ENCODE measurements at regions not wholly inside any gene's neighbourhood (a gene's known extent, or its start where the extent isn't known, plus 50 kb on each side); places are given as distances from the start of the nearest gene placed in this dataset.

DNA sequence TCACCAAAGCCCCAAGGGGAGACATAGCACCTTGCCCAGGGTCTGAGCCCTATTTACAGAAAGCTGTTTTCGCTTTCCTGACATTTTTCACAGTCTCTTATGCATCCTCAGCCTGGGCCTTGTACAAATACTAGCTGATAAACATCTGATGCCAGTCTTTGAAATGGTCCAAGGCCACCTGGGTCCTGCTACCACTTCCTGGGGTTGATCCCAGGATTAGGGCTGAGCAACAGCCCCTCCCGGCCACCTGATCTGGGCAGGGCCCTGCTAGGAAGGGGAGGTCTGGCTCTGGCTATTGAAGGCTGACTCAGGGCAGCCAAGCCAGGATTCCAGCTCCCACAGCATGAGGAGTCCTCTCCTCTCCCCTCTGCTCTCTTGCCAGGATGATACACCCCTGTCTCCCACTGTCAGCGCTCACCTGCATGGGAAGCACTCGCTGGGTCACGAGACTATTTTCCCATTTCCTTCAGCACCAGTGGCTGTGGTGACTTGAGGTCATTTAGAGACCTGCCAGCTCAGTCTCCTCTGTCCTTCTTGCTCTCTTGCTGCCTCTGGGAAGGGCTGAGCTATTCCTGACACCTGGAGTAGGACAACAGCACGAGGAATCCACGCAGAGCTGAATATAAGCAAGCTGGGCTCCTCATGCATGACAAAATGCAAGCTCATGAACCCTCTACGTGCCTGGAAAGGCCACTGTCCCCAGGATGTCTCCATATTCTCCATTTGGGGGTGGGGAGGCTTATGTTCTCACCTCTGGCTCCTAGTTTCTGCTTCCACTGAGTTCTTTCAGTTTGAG is 53.0 kb upstream of the LGALSL start:
- Mint-ChIP-seq H3K9me3 (no peaks in the 10 kb centered on the region), H3K27ac (no peak overlapping the region), H3K27me3 (ENCODE audit: low read depth in 3 of 3) (peaks cover 0 to 9% (median 8%) of the 10 kb centered on the region in 3 donors), H3K4me3 (no peak overlapping the region), H3K36me3 (no peaks in the 10 kb centered on the region), H3K4me1 (no peaks in the 10 kb centered on the region)
- no peak for DNase-seq

DNA sequence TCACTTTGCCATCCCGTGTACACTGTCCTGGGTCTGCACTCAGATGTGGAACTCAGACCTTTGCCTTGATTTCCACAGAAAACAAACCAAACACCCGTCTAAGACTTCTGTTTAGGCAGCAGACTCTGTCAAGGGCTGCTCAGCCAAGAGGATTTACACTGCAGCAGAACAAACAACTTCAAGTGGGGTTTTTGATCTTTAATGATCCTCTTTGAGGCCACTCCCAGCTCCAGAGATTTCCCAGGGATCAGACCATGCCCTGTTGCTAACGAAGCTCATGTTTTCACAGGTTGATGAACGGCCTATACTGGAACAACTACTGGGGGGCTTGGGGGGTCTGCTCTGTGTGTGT is 52.5 kb upstream of the LGALSL start:
- Mint-ChIP-seq H3K36me3 (no peaks in the 10 kb centered on the region), H3K9me3 (no peaks in the 10 kb centered on the region), H3K4me1 (no peaks in the 10 kb centered on the region), H3K4me3 (no peak overlapping the region), H3K27me3 (ENCODE audit: low read depth in 3 of 3) (peaks cover 0 to 9% (median 8%) of the 10 kb centered on the region in 3 donors), H3K27ac (no peak overlapping the region)
- DNase-seq: no peak

DNA sequence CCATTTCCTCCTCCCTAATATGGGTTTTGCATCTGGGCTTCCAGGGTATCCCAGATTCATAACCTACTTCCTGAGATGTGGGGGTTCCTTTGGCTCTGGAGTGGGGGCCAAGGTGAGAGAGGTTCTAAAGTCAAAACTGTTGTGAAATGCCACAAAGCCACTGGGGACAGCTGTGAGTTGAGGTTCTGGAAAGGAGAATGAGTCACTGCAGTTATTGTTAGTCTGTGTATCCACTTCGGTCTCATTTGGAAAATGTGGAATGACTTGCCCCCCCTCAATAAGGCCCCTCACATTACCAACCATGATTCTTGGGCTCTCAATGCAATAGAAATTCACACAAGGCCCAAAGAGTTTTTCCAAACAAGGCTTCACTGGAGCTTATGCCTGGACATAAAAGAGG is 51.1 kb upstream of the LGALSL start:
- Mint-ChIP-seq H3K36me3 (no peaks in the 10 kb centered on the region), H3K27me3 (ENCODE audit: low read depth in 3 of 3) (peaks cover 0 to 10% (median 8%) of the 10 kb centered on the region in 3 donors), H3K4me3 (no peak overlapping the region), H3K4me1 (no peaks in the 10 kb centered on the region), H3K27ac (no peak overlapping the region), H3K9me3 (no peaks in the 10 kb centered on the region)
- no peak for DNase-seq

DNA sequence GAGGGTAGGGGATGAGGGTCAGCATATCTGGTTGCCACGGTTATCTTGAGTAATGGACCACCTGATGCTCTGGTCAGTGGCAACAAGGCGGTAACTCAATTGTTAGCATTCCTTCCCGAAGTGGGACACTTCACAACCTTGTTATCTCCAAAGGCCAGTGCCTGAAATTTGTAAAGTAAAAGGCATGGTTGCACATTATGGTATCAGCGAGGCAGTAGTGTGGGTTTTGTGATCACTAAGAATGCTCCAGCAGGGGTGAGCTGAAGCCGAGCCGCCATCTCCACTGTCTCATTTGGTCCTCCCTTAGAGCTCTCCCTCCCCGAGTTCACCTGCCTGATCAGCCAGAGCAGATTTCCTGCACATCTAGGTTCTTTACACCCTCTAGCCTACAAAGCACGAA is 50.5 kb upstream of the LGALSL start:
- Mint-ChIP-seq H3K9me3 (no peaks in the 10 kb centered on the region), H3K4me3 (no peak overlapping the region), H3K27ac (no peak overlapping the region), H3K36me3 (no peaks in the 10 kb centered on the region), H3K27me3 (ENCODE audit: low read depth in 3 of 3) (peaks cover 0 to 10% (median 8%) of the 10 kb centered on the region in 3 donors), H3K4me1 (no peaks in the 10 kb centered on the region)
- no peak for DNase-seq

DNA sequence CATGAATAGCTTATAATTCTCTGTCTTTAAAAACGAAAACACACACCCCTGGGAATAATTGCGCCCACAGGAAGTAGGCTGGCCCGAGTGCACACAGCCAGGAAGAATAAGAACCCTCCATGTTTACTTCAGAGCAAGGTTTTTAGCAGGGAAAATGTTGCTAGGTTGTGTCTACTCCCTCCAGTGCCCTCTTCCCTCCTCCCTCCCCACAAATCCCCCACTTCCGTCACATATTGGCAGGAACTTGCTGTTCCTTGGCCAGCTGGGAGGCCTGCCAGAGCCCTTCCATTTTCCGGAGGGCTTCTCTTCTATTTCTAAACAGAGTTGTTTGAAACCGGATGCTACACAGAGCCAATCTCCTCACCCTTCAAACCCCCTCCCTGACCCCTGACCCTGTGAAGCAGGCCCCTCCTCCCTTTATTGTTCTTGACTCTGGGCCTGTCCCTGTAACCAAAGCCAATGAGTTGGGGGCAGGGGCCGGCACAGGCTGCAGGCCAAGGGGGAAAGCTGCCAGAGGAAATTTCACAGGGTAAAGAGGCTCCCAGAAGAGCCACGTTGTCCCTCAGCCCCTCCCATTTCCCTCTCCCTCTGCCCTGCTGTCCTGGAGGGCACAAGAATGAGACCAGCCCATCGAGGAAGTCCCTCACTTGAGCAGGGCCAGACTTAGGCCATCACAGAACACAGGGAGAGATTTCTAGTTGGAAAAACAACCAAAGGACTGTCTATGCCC is 49.8 kb upstream of the LGALSL start:
- Mint-ChIP-seq H3K9me3 (no peaks in the 10 kb centered on the region), H3K4me3 (no peak overlapping the region), H3K27me3 (ENCODE audit: low read depth in 3 of 3) (peaks cover 0 to 8% (median 7%) of the 10 kb centered on the region in 3 donors), H3K4me1 (no peaks in the 10 kb centered on the region), H3K27ac (no peak overlapping the region), H3K36me3 (no peaks in the 10 kb centered on the region)
- DNase-seq: no peak

All from immature natural killer cell (primary cell).